GM21447 (cell line): ENCODE measurements at regions not wholly inside any gene's neighbourhood (a gene's known extent, or its start where the extent isn't known, plus 50 kb on each side); places are given as distances from the start of the nearest gene placed in this dataset.
"Not testable (repeated sequence)": the region's sequence is repeated elsewhere in the genome, so short reads cannot be mapped to it uniquely, and the experiment has no call there.

Experiments
- ATAC-seq: cut with Tn5 transposase; IDR thresholded peaks from one replicate; pipeline ENCODE4 v1.9.1; 2021; ENCODE audit not compliant: unreplicated experiment

DNA sequence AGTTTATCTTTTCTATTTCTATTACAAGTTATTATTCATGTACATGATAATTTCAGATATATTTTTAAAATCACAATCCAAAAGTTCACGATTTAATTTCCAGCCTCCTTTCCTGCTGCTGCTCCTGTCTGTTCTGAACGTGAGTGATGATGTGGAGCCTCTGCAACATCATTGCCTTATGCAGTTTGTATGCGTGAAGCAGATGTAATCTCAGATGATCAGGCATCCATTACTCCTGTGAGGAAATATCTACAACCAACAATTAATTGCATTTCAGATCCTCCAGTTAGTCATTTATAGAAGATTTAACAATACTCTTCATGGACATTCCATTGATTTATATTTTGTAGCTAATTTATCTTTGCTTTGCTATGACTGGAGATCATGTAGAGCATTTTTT, 668.7 kb upstream of the EPHA5 start:
- ATAC-seq, result no peak

GRCh38 chr4:66331761-66332160, 661.5 kb upstream of the EPHA5 start:
- no peak for ATAC-seq

DNA sequence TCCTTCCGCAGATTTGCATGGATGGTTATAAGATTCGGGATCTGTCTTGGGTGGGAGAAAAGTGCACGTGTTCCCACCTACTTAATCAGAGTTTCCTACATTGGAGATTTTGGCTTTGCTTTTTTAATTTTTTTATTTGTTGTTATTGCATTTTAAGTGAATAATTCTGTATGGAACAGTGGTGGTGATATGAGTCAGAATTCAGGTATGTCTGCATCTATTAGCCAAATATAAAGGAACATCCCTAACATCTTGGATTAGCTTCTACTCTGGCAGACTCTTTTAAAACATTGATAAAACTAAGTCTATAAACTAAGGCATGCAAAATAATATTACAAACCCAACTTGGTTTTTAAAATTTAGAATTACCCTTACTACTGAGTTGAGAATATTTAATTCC, 659.8 kb upstream of the EPHA5 start:
- no peak for ATAC-seq

DNA sequence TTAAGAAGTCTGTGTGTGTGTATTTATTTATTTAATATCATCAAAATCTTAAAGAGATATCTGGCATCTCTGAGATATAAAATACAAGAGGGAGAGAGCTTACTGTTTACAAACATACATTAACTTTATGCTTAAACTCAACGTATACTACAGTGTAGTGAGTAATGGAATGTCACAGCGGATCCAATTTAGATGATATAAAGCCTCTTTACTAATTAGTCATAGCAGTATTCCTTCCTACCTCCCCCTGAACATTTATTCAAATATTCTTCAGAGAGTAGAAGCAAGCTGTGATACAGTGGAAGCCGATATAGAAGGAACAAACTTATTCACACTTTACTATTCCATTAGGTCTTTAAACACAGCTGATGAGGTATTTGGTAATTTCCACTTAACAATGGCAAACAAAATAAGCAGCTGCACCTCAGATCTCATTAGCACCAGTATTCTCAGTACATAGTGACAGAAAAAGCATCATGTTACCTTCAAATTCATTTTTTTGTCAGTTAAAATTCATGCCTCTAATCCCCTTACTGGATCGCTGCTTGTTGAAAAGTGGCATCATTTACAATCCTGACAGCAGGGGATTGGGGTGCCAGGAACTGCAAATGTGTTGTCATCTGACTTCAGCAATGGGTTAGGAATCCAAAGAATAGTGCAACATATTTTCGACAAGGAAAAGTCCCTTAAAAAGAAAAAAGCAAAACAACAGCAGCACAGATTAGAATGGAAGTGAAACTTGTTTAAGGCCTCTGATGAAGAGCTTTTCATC, 658.7 kb upstream of the EPHA5 start:
- ATAC-seq, result no peak

DNA sequence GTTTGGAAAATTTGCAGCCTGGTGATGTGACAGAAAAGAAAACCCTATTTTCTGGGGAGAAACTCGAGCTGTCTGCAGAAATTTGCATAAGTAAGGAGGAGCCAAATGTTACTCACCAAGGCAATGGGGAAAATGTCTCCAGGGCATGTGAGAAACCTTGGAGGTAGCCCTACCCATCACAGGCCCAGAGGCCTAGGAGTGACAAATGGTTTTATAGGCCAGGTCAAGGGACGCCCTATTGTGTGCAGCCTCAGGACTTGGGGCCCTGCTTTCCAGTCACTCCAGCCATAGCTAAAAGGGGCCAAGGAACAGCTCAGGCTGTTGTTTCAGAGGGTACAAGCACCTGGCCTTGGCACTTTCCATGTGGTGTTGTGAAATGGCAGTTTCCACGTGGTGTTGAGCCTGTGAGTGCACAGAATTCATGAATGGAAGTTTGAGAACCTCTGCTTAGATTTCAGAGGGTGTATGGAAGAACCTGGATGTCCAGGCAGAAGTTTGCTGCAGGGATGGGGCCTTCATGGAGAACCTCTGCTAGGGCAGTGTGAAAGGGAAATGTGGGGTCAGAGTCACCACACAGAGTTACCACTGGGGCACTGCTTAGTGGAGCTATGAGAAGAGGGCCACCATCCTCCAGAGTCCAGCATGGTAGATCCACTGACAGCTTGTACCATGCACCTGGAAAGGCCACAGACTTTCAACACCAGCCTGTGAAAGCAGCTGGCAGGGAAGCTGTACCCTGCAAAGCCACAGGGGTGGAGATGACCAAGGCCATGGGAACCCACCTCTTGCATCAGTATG, 637.6 kb upstream of the EPHA5 start:
- no peak for ATAC-seq

DNA sequence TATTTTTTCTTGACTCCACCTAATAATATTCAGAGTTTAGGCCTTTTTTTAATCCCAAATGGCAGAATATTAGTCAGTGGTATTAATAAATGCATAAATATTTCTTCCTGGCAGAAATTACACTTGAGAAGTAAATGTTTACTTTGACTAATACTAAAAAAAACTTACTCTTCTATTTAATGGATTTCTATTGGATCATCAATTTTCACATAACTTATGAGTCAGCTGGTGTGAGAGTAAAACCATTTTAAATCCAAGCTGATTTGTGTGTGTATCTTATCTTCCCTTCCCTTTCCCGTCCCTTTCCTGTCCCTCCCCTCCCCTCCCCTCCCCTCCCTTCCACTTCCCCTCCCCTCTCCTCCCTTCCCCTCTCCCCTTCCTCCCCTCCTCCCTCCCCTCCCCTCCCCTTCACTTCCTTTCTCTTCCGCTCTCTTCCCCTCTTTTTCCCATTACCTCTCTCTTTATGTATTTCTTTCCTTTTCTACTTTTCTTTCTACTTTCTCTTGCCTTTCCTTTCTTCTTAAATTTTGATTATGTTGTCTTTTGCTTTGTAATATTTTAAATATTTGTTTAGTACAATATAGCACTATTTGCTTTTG, 630.1 kb upstream of the EPHA5 start:
- ATAC-seq, result no peak

DNA sequence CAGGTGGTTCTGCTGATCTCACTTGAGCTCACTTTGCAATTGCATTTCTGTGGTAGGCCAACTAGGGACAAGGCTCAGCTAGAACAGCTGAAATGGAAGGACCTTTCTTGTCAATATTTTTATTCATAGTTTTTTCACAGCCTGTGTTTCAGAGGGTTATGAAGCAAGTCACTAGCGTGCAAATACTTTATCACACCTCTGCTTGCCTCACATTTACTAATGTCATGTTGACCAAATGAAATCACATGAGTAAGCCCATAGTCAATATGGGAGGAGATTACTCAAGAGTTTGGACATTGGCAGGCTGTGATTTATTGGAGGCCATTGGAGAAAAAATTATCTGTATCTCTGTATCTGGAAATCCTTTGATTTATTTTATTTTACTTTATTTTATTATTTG, 628.3 kb upstream of the EPHA5 start:
- ATAC-seq, result no peak

DNA sequence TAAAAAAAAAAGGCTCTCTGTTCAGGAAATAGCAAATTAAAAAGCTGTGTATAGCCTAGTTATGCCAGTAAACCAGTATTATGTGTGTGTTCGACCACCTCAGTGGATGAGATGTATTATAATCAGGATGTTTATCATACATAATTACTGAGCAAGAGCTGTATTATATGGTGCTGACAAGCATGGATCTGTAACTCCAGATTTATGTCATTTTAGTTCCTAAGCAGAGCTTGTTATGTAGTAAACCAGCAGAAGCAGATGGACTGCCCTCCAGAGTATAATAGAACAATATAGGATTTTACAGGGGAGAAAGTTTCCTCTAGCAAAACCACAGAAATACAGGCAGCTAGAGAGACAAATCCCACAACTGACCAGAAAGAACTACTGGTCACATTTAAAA, 627.4 kb upstream of the EPHA5 start:
- no peak for ATAC-seq

DNA sequence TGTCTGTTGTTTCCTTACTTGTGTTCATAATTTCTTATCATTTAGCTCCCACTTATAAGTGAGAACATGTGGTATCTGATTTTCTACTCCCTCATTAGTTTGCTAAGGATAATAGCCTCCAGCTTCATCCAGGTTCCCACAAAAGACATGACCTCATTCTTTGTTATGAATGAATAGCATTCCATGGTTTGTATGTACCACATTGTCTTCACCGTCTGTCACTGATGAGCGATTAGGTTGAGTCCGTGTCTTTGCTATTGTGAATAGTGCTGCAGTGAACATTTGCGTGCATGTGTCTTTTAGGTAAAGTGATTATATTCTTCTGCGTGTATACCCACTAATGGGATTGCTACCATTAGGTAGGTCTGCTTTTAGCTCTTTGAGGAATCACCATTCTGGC, 624.3 kb upstream of the EPHA5 start:
- ATAC-seq, result no peak

- ATAC-seq, result no peak
Measured at GRCh38 chr4:66284991-66285451, 614.7 kb upstream of the EPHA5 start.

DNA sequence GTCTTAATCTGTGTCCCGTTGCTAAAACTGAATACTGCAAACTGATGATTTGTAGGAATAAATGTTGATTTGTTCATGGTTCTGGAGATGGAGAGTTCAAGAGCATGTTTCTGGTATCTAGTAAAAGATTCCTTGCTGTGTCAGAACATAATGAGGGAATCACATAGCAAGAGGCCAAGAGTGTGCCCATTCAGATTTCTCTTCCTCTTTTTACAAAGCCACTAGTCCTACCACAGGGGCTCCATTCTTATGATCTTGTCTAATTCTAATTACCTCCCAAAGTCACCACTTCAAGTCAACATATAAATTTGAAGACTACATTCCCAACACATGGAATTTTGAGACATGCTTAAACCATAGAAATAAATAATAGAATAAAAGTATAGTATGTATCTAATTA, 608.8 kb upstream of the EPHA5 start:
- no peak for ATAC-seq

- ATAC-seq, result no peak
Measured at GRCh38 chr4:66275411-66276038, 605.2 kb upstream of the EPHA5 start.

DNA sequence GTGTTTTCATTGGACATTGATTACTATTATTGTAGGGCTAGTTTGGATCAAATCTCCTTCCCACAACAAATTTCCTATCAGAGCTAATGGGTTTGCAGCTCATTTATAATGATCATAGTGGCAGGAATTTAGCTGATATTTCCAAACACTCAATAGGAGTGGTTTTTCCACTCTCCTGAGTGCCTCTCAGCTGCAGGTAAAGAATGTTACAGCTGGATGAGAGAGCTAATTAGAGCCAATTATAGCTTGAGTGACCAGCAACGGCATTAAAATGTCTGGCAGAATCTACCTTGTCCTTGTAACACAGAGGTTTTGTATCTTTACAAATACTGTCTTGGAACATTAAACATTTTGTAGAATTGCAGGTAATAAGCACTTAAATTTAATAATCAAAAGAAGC, 602.8 kb upstream of the EPHA5 start:
- ATAC-seq, result no peak

DNA sequence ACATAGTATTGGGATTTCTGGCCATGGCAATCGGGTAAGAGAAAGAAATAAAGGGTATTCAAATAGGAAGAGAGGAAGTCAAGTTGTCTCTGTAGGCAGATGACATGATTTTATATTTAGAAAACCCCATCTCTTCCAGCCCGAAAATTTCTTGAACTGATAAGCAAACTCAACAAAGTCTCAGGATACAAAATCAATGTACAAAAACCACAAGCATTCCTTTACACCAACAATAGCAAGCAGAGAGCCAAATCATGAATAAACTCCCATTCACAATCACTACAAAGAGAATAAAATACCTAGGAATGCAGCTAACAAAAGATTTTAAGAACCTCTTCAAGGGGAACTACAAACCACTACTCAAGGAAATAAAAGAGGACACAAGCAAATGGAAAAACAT, 600.1 kb upstream of the EPHA5 start:
- not testable (repeated sequence) for ATAC-seq

- not testable (repeated sequence) for ATAC-seq
Measured at GRCh38 chr4:66266554-66266953, 596.3 kb upstream of the EPHA5 start.

- no peak for ATAC-seq
Measured at GRCh38 chr4:66266035-66266434, 595.7 kb upstream of the EPHA5 start.

- no peak for ATAC-seq
Measured at GRCh38 chr4:66252291-66252690, 582.0 kb upstream of the EPHA5 start.

- no peak for ATAC-seq
Measured at GRCh38 chr4:66246643-66247042, 576.4 kb upstream of the EPHA5 start.

DNA sequence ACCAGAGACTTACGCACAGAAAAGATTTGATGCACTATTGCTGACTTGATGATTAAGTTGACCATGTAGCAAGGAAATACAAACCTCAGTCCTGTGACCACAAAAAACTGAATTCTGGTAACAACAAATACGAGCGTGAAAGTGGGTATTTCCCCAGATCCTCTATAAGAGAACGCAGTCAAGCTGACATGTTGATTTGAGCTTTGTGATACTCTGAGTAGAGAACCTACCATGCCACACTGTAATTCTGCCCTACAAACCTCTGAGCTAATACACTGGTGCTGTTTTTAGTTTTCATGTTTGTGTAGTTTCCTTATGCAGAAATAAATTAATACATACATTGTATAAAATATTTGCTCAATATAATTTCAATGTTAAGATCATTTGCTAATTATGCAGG, 565.6 kb upstream of the EPHA5 start:
- no peak for ATAC-seq

DNA sequence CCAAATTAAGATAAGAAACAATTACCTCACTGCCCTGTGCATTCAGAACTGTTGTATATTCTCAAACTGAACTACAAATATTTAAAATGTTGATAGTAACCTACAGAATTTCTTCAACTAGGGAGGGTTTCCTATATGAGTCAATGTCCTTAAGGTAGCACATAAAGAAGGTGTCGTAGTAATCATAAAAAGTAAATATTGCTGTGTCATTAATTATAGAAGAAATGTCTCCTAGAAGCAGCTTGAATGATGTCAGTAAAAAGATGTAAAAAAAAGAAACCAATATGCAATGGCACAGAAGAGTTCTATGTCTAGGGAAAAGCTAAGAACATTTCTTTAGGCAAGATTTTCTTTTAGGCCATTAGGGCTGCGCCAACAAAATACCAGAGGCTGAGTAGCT, 559.6 kb upstream of the EPHA5 start:
- no peak for ATAC-seq

GRCh38 chr4:66225539-66225938, 555.2 kb upstream of the EPHA5 start:
- no peak for ATAC-seq
